Stomach (tissue), 4 donors: ENCODE measurements at regions not wholly inside any gene's neighbourhood (a gene's known extent, or its start where the extent isn't known, plus 50 kb on each side); places are given as distances from the start of the nearest gene placed in this dataset.

Source experiments
- CTCF ChIP-seq, 7 experiments: fragments of 450-650 bp in 4 of 7; fragments of 200-600 bp in 3 of 7; sonication (generic) in 3 of 7; IDR thresholded peaks; one replicate each; pipeline ENCODE4 v1.5.1; 2016 to 2019; ENCODE audit warnings: antibody characterized with exemption in 7 of 7, control low read depth in 2 of 7, mild to moderate bottlenecking in 1 of 7
- POLR2A ChIP-seq, 4 donors: fragments of 450-650 bp; IDR thresholded peaks; one replicate each; pipeline ENCODE4 v1.6.1; 2016; ENCODE audit warnings: antibody characterized with exemption in 4 of 4, control low read depth in 2 of 4, mild to moderate bottlenecking in 1 of 4, moderate library complexity in 1 of 4
- POLR2AphosphoS5 ChIP-seq, 3 donors: sonication (generic); formaldehyde crosslinking; IDR thresholded peaks; one replicate each; pipeline ENCODE4 v1.6.1; 2016; ENCODE audit warnings: antibody characterized with exemption in 3 of 3

- no peak for TF ChIP-seq CTCF (IDR thresholded peaks at IDR 0.05)
- no peak for TF ChIP-seq POLR2A (IDR thresholded peaks at IDR 0.05)
- TF ChIP-seq POLR2AphosphoS5 (IDR thresholded peaks at IDR 0.05): no peak
Observed at GRCh38 chr2:64704996-64705395, 51.3 kb upstream of the SERTAD2 start.
